ENCODE measurements at regions not wholly inside any gene's neighbourhood (a gene's known extent, or its start where the extent isn't known, plus 50 kb on each side); places are given as distances from the start of the nearest gene placed in this dataset.

- TF ChIP-seq, protein P1, sequence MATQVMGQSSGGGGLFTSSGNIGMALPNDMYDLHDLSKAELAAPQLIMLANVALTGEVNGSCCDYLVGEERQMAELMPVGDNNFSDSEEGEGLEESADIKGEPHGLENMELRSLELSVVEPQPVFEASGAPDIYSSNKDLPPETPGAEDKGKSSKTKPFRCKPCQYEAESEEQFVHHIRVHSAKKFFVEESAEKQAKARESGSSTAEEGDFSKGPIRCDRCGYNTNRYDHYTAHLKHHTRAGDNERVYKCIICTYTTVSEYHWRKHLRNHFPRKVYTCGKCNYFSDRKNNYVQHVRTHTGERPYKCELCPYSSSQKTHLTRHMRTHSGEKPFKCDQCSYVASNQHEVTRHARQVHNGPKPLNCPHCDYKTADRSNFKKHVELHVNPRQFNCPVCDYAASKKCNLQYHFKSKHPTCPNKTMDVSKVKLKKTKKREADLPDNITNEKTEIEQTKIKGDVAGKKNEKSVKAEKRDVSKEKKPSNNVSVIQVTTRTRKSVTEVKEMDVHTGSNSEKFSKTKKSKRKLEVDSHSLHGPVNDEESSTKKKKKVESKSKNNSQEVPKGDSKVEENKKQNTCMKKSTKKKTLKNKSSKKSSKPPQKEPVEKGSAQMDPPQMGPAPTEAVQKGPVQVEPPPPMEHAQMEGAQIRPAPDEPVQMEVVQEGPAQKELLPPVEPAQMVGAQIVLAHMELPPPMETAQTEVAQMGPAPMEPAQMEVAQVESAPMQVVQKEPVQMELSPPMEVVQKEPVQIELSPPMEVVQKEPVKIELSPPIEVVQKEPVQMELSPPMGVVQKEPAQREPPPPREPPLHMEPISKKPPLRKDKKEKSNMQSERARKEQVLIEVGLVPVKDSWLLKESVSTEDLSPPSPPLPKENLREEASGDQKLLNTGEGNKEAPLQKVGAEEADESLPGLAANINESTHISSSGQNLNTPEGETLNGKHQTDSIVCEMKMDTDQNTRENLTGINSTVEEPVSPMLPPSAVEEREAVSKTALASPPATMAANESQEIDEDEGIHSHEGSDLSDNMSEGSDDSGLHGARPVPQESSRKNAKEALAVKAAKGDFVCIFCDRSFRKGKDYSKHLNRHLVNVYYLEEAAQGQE (IDR thresholded peaks at IDR 0.05; ENCODE audit: low read depth) = no peak
- TF ChIP-seq, protein P2, sequence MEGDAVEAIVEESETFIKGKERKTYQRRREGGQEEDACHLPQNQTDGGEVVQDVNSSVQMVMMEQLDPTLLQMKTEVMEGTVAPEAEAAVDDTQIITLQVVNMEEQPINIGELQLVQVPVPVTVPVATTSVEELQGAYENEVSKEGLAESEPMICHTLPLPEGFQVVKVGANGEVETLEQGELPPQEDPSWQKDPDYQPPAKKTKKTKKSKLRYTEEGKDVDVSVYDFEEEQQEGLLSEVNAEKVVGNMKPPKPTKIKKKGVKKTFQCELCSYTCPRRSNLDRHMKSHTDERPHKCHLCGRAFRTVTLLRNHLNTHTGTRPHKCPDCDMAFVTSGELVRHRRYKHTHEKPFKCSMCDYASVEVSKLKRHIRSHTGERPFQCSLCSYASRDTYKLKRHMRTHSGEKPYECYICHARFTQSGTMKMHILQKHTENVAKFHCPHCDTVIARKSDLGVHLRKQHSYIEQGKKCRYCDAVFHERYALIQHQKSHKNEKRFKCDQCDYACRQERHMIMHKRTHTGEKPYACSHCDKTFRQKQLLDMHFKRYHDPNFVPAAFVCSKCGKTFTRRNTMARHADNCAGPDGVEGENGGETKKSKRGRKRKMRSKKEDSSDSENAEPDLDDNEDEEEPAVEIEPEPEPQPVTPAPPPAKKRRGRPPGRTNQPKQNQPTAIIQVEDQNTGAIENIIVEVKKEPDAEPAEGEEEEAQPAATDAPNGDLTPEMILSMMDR (IDR thresholded peaks at IDR 0.05 in 2 of 3, conservative IDR thresholded peaks at IDR 0.05 in 1 of 3; ENCODE audit: borderline replicate concordance in 1 of 3, insufficient read depth in 1 of 3, low read depth in 2 of 3, low read length in 2 of 3) = no peak
- TF ChIP-seq ZBTB33 (IDR thresholded peaks at IDR 0.05; ENCODE audit: extremely low read depth, insufficient replicate concordance, low read length) (no peak), POLR2A (IDR thresholded peaks at IDR 0.05; ENCODE audit: borderline replicate concordance, extremely low read depth, insufficient read depth, insufficient read length) (no peak)
Measured at GRCh38 chr17:79478841-79479240, 132.0 kb downstream of the RBFOX3 start.
